Type B pancreatic cell (in vitro differentiated cells): ENCODE measurements at regions not wholly inside any gene's neighbourhood (a gene's known extent, or its start where the extent isn't known, plus 50 kb on each side); places are given as distances from the start of the nearest gene placed in this dataset.

Experiments
- DNase-seq: peaks from one replicate; pipeline ENCODE4 v3.0.0; 2021; ENCODE audit warnings: mixed read lengths; ENCODE audit not compliant: unreplicated experiment; ENCODE audit errors: extremely low spot score
- H3K27ac Mint-ChIP-seq: 2 replicates; pipeline ENCODE4 v1.8.0; 2021; ENCODE audit warnings: mild to moderate bottlenecking, mixed read lengths
- H3K27me3 Mint-ChIP-seq: 2 replicates; pipeline ENCODE4 v1.8.0; 2021; ENCODE audit warnings: mixed read lengths
- H3K36me3 Mint-ChIP-seq: 2 replicates; pipeline ENCODE4 v1.8.0; 2021; ENCODE audit warnings: mixed read lengths
- H3K4me1 Mint-ChIP-seq: one replicate; pipeline ENCODE4 v1.8.0; 2021; ENCODE audit warnings: mixed read lengths; ENCODE audit not compliant: unreplicated experiment
- H3K4me3 Mint-ChIP-seq: 2 replicates; pipeline ENCODE4 v1.8.0; 2021; ENCODE audit warnings: mild to moderate bottlenecking, mixed read lengths
- H3K9me3 Mint-ChIP-seq: 2 replicates; pipeline ENCODE4 v1.8.0; 2021; ENCODE audit warnings: mixed read lengths
- TF ChIP-seq, protein P1 (sequence below): fragments of 200-600 bp; sonication (generic); conservative IDR thresholded peaks from 2 replicates; pipeline ENCODE4 v1.5.0; 2021; ENCODE audit warnings: antibody characterized with exemption, mild to moderate bottlenecking

DNA sequence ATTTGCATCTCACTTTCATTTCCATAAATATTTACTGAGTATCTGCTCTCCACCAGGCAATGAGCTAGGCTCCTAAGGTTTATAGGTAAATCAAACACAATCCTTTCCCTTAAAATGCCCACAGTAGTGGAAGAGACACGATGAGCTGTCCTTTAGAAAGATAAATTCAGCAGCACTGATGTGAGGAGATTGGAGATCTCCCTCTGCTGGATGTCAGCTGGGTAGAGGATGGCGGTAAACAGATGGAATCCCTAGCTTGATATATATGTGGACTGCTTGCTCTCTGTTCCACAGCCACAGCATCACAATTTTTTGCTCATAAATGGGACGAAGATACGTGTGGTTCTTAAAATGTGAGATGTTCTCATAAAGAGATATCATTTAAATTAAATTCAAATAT, 216.4 kb upstream of the RASGEF1B start:
- Mint-ChIP-seq H3K4me1 (peaks cover 14% of the 10 kb centered on the region), H3K4me3 (no peak overlapping the region), H3K36me3 (no peaks in the 10 kb centered on the region), H3K27me3 (peaks cover 10% of the 10 kb centered on the region), H3K9me3 (peaks cover 6% of the 10 kb centered on the region), H3K27ac (no peak overlapping the region)
- TF ChIP-seq, protein P1, sequence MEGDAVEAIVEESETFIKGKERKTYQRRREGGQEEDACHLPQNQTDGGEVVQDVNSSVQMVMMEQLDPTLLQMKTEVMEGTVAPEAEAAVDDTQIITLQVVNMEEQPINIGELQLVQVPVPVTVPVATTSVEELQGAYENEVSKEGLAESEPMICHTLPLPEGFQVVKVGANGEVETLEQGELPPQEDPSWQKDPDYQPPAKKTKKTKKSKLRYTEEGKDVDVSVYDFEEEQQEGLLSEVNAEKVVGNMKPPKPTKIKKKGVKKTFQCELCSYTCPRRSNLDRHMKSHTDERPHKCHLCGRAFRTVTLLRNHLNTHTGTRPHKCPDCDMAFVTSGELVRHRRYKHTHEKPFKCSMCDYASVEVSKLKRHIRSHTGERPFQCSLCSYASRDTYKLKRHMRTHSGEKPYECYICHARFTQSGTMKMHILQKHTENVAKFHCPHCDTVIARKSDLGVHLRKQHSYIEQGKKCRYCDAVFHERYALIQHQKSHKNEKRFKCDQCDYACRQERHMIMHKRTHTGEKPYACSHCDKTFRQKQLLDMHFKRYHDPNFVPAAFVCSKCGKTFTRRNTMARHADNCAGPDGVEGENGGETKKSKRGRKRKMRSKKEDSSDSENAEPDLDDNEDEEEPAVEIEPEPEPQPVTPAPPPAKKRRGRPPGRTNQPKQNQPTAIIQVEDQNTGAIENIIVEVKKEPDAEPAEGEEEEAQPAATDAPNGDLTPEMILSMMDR = no peak
- DNase-seq = no peak

DNA sequence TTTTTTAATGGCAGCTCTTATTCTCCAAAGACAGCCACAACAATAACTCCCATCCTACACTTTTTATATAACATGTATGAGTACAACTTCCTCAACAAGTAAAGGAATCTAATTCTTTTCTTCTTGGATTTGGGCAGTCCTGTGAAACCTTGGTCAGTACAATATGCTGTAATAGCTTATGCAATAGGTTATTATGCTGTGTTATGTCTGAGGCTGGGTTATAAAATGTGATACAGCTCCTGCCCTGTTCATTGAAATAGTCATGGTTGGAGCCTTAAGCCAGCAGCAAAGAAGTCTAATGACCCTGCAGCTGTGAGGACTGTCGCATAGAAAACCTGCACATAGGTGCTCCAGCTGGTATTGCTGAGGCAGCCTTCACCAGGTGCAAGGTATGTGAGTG, 215.8 kb upstream of the RASGEF1B start:
- TF ChIP-seq, protein P1 = no peak
- H3K27ac Mint-ChIP-seq = no peak overlapping the region
- no peak for DNase-seq
- H3K4me3 Mint-ChIP-seq = no peak overlapping the region
- H3K4me1 Mint-ChIP-seq = peaks cover 14% of the 10 kb centered on the region
- H3K36me3 Mint-ChIP-seq = no peaks in the 10 kb centered on the region
- H3K27me3 Mint-ChIP-seq = peaks cover 8% of the 10 kb centered on the region
- peaks cover 6% of the 10 kb centered on the region for H3K9me3 Mint-ChIP-seq

DNA sequence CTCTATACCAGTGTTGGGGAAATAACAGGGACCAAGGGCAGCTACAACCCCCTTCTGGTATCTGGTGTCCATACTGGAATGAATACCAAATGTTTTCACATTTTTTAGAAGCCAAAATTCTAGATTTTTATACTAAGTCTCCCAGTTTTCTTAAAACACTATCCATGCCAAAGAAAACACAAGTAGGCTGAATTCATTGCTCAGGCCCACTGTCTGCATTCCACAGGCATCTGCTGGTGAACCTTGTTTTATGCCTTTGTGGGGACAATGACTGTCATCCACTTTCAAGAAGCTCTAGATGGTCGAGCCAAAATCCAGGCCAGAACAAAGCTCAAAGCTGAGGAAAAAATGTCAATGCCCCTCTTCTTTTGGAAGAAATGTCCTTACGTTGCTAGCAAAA, 213.4 kb upstream of the RASGEF1B start:
- DNase-seq = no peak
- TF ChIP-seq, protein P1 = no peak
- peaks cover 5% of the 10 kb centered on the region for H3K4me1 Mint-ChIP-seq
- H3K36me3 Mint-ChIP-seq = no peaks in the 10 kb centered on the region
- H3K9me3 Mint-ChIP-seq = no peaks in the 10 kb centered on the region
- H3K27me3 Mint-ChIP-seq = peaks cover 9% of the 10 kb centered on the region
- no peak overlapping the region for H3K27ac Mint-ChIP-seq
- no peak overlapping the region for H3K4me3 Mint-ChIP-seq

DNA sequence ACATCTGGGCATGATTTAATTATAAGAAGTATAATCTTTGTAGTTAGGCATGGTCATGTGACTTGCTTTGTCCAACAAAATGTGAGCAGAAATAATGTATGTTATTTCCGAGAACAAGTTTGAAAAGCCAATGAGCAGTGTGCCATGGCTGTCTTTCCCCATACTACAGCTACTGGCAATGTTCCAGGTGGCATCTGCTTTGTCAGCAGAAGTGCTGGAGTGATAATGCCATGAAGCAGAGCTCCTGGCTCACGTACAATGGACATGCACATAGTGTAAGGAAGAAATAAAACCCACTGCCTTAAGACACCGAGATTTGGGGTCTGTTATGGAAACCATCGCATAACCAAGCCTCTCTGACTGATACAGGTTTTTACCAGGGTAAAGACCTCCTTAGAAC, 212.6 kb upstream of the RASGEF1B start:
- no peak overlapping the region for H3K4me3 Mint-ChIP-seq
- H3K9me3 Mint-ChIP-seq = no peaks in the 10 kb centered on the region
- H3K27ac Mint-ChIP-seq = no peak overlapping the region
- peaks cover 9% of the 10 kb centered on the region for H3K27me3 Mint-ChIP-seq
- peaks cover 5% of the 10 kb centered on the region for H3K4me1 Mint-ChIP-seq
- H3K36me3 Mint-ChIP-seq = no peaks in the 10 kb centered on the region
- TF ChIP-seq, protein P1 = no peak
- DNase-seq = no peak

DNA sequence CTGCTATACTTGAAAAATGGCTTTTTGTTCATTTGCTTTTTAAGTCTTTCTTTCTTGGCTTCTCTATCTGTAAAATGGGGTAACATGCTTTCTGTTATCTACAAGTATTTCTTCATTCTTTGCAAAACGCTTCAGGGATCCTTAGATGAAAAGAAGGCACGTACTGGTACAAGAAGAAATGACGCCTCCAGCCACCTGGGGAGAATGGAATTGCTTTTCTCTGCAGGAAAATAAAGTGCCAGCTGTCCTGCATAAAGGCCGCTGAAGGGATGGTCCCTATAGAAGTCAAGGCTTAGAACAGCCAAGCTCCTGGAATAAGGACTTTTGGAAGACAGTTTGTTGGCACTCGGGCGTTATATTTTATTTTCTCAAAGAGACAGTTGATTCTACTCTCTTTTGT, 210.8 kb upstream of the RASGEF1B start:
- Mint-ChIP-seq H3K4me3 (no peak overlapping the region), H3K9me3 (no peaks in the 10 kb centered on the region), H3K4me1 (peaks cover 15% of the 10 kb centered on the region), H3K36me3 (no peaks in the 10 kb centered on the region), H3K27ac (no peak overlapping the region), H3K27me3 (peaks cover 12% of the 10 kb centered on the region)
- TF ChIP-seq, protein P1 = no peak
- DNase-seq = no peak

DNA sequence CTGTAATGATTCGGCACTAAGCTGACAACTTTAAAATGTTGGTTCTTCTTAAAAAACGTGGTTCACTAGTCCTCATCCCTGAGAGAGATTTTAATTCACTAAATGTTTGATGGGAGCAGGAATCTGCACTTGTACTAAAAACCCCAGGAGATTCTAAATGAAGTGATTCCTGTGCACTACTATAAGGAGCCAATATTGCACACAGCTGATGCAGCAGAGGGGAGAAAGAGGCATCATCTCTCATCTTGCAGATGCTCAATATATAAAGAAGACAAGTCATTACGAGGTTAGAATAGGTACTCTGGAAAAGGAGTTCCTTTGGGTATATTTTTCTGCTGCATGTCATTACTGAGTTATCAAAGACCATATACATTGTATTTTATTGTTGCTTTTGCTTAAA, 207.6 kb upstream of the RASGEF1B start:
- DNase-seq = no peak
- Mint-ChIP-seq H3K27ac (no peak overlapping the region), H3K4me3 (no peak overlapping the region), H3K27me3 (peaks cover 12% of the 10 kb centered on the region), H3K36me3 (no peaks in the 10 kb centered on the region), H3K9me3 (no peaks in the 10 kb centered on the region), H3K4me1 (peaks cover 25% of the 10 kb centered on the region)
- TF ChIP-seq, protein P1 = no peak
